T-helper 9 cell (primary cell): ENCODE measurements at regions not wholly inside any gene's neighbourhood (a gene's known extent, or its start where the extent isn't known, plus 50 kb on each side); places are given as distances from the start of the nearest gene placed in this dataset.
"Not testable (repeated sequence)": the region's sequence is repeated elsewhere in the genome, so short reads cannot be mapped to it uniquely, and the experiment has no call there.

ENCODE experiments used
- DNase-seq: peaks from one replicate; pipeline ENCODE4 v3.0.0-alpha.2; 2020

DNA sequence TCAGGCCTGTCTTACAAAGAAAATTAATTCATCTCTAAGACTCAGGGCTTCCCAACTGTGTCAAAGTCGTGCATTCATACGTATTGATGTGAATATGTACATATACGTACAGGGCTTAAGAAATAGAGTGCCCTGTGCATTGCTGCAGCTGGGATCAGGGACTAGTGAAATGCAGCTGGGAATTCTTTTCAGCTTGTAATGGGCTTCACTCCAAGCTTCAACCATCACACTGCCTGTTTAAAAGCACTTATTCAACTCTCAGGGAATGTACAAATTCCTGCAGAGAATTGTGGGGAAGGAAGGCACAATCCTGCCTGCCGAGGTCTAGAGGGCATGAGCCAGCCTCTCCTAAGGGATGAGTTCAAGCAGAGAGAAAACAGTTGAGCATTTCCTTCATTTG lies 59.6 kb upstream of the MAN2A1 start:
- no peak for DNase-seq

GRCh38 chr5:109628591-109628990 lies 61.1 kb upstream of the MAN2A1 start:
- no peak for DNase-seq

- DNase-seq, result not testable (repeated sequence)
Measured at GRCh38 chr5:109621266-109621665, 68.5 kb upstream of the MAN2A1 start.

- DNase-seq, result no peak
Measured at GRCh38 chr5:109620651-109621050, 69.1 kb upstream of the MAN2A1 start.

DNA sequence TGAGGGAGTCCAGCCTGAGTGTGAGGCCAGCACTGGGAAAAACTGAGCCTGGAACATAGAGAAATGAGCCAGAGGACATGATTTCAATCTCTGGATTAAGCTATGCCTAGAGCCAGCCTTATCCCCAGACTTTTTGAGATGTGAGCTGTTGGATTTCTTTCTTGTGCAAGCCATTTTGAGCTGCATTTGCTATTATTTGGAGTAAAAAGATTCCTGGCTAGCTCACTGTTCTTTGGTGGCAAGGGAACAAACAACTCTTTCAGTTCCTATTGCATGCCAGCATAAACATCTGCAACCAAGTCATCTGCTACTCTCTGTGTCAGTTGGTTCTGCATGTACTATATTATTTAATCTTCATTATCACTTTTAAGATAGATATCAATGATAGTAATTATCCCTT lies 70.1 kb upstream of the MAN2A1 start:
- no peak for DNase-seq

DNA sequence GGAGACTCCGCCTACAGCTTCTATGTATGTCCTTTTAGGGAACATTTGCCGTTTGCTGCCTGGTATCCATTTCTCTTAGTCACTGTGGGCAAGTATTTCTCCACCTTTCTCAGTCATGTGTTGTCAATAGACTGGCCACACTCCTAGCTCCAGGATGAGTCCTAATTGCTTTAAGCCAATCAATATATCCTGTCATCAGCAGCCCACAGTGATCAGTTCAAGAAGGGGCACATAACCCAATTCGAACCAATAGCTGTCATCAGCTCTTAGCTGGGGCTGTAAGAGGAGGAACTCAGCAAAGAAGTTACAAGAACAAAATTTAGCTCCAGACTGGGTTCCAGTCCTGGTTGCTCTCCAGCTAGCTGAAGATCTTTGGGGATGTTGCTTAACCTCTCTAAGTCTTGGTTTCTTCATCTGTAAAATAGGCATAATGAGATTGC lies 70.7 kb upstream of the MAN2A1 start:
- DNase-seq, result no peak

GRCh38 chr5:109614981-109615380 lies 74.7 kb upstream of the MAN2A1 start:
- no peak for DNase-seq

DNA sequence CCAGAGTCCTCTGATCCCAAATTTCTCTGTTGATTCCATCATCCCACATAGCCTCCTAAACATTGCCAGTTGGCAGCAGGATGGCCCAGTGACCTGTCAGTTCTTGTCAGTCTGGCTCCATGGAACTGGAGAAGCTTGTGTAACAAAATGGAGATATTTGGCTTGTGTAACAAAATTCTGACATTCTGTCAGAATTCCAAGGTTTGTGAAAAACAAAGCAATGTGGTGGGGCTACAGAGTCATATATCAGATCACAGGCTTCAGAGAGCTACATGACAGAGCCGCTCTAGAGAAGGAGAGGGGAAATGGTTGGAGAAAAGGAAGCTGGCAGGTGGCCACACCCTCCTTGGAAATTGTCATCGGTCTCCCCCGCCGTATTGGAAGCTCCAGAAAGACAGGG lies 75.4 kb upstream of the MAN2A1 start:
- no peak for DNase-seq

DNA sequence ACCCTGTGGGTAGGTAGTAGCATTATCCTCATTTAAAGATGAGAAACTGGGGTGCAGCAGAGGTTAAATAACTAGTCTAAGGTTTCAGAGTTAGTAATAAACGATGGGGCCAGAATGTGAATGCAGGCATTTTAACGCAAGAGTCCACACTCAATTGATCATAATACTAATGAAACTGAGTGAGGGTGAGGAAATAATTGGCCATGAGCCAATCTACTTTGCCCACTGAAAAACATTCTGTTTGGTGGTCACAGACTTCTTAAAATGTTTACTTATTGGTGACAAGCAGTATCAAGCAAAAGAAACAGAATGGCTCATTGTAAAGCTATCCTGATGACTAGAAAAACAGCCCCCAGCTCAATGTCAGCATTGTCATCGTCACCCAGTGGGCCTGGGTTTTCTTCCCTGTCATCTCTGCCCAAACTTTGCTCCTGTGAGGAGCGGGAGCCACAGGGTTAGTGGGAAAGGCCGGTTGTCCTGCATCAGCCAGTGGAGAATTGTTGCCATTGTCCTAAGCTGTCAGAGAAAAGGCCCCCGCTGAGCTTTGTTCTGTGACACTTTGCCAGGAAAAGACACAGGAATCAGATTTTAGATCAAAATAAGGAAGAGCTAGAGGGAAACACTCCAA lies 77.3 kb upstream of the MAN2A1 start:
- no peak for DNase-seq

DNA sequence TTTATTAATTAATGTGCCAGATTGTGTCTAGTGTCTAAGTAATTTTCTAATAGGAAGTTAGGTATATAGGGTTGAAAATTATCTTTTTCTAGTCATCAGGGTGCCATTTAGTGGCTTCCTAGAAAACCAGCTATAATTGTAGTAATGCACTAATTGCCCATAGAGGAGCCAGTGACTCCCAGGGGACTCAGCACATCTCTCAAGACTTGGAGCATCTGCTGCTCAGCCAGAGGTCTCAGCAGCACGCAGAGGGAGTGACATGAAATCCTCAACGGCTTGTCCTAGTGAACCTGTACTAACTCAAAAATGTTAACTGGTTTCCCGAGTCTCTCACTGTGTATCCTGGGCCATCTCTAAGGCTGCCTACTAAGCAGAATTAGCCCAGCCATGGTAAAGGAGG lies 78.2 kb upstream of the MAN2A1 start:
- no peak for DNase-seq

DNA sequence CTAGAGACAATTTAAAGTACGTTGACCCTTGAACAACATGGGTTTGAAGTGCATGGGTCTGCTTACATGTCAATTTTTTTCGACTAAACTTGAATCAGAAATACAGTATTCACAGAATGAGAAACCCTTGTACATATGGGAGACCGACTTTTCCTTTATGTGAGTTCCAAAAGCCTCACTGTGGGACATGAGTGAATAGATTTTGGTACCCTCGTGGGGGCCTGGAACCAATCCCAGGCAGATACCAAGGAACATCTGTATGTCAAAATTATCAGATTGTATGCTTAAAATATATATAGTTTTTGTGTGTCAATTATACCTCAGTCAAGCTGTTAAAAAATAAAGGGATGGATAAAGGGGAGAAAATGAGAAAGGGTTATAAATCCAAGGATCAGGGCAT lies 78.7 kb upstream of the MAN2A1 start:
- DNase-seq, result no peak

DNA sequence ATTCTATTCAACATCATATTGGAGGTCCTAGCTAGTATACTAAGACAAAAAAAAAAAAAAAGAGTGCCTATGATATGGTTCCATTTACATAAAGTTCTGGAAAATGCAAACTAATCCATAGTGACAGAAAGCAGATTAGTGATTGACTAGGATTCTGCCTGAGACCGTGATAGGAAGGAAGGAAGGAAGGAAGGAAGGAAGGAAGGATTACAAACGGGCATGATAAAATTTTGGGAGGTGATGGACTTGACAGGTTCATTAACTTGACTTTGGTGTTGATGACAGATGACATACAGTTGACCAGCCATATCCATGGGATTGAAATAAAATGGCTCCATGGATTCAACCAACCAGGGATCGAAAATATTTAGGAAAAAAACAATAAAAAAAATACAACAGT lies 79.1 kb upstream of the MAN2A1 start:
- DNase-seq, result no peak

GRCh38 chr5:109605207-109605730 lies 84.5 kb upstream of the MAN2A1 start:
- no peak for DNase-seq

- no peak for DNase-seq
Measured at GRCh38 chr5:109604758-109605157, 85.0 kb upstream of the MAN2A1 start.

- DNase-seq, result no peak
Measured at GRCh38 chr5:109601736-109602135, 88.0 kb upstream of the MAN2A1 start.

GRCh38 chr5:109597893-109598292 lies 91.8 kb upstream of the MAN2A1 start:
- no peak for DNase-seq

- no peak for DNase-seq
Measured at GRCh38 chr5:109594217-109594616, 95.5 kb upstream of the MAN2A1 start.

DNA sequence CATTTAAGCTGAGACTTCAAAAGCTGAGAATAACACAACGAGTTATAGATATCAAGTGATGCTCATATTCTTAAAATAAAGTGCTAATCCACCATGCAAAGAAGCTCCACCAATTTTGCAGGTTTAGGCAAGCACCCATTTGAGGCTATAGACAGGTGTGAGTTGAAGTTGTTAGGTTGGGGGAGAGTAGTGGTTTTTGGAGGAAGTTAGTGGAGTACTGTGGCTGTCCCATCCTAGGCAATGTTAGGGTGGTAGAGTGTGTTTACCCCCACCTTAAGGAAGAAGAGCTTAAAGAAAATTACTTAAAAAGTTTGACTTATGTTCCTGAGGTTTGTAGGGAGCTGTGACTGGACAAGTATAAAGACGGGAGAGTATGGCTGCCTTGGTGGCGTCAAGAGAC lies 98.9 kb upstream of the MAN2A1 start:
- DNase-seq, result no peak

- DNase-seq, result no peak
Measured at GRCh38 chr5:109589986-109590385, 99.7 kb upstream of the MAN2A1 start.

GRCh38 chr5:109589239-109589638 lies 100.5 kb upstream of the MAN2A1 start:
- no peak for DNase-seq

DNA sequence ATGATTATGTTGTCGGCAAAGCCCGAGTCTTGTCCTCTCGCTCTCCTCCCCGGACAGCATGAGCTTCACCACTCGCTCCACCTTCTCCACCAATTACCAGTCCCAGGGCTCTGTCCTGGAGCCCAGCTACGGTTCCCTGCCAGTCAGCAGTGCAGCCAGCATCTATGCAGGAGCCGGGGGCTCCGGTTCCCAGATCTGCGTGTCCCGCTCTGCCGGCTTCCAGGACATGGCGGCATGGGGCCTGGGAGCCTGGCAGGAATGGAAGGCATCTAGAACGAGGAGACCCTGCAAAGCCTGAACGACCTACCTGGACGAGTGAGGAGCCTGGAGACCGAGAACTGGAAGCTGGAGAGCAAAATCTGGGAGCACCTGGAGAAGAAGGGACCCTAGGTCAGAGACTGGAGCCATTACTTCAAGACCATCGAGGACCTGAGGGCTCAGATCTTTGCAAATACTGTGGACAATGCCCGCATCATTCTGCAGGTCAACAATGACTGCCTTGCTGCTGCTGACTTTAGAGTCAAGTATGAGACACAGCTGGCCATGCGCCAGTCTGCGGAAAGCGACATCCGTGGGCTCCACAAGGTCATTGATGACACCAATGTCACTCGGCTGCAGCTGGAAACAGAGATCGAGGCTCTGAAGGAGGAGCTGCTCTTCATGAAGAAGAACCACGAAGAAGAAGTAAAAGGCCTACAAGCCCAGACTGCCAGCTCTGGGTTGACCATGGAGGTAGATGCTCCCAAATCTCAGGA lies 101.3 kb upstream of the MAN2A1 start:
- no peak for DNase-seq

- DNase-seq, result no peak
Measured at GRCh38 chr5:109584986-109585599, 104.6 kb upstream of the MAN2A1 start.

GRCh38 chr5:109580225-109580624 lies 109.5 kb upstream of the MAN2A1 start:
- no peak for DNase-seq

DNA sequence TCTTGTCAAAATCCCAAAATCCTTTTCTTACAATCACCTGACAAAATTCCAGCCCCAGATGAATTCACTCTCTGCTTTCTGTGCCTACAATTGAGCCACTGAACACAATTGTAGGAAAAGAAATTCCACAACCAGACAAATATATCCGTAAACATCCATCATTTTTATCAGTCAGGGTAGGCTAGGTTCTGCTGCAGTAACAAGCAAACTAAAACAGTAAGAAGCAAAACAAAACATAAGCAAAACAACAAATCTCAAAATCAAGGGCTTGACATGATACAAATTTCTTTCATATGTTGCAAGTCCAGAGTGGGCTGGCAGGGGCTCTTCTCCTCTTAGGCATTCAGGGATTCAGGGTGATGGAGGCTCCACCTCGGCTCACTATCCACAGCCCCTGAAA lies 114.2 kb upstream of the MAN2A1 start:
- no peak for DNase-seq
